UCSD-AML1 (cell line): ENCODE measurements at regions not wholly inside any gene's neighbourhood (a gene's known extent, or its start where the extent isn't known, plus 50 kb on each side); places are given as distances from the start of the nearest gene placed in this dataset.

Source experiments
- DNase-seq: peaks from one replicate; lab custom pipeline; 2025; ENCODE audit not compliant: unreplicated experiment; lab: John Stamatoyannopoulos, UW

DNA sequence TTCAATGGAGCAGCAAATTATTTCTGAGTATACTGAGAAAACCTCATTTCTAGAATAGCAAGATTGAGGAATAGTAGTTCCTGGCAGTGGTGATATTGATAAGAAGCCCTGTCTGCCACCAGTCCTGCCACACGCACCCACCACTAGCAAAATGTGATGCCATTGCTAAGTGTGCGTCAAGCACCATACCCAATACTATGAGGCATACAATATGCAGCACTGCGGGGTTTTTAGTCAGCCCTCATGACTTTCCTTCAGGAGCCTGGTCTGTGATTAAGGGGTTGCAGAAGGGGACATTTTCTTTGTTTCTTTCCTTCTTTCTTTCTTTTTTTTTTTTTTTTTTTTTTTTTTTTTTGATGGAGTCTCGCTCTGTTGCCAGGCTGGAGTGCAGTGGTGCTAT, 128.7 kb upstream of the USP38 start:
- no peak for DNase-seq

DNA sequence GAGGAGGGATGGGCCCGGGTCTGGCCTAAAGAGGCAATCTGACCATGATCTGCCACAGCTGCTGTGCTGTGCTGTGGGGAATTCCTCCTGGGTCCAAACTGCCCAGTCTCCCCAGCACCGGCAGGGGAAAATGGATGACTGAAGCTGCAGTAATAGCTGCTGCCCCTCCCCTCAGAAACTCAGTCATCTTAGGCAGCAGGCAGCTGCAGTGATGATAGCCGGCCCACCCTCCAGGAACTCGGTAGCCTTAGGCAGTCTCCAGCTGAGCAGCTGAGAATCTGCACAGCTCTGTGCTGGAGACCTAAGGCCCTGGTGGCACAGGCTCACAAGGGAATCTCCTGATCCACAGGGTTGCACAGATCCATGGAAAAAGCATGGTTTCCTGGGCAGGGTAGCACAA, 113.4 kb upstream of the USP38 start:
- no peak for DNase-seq

DNA sequence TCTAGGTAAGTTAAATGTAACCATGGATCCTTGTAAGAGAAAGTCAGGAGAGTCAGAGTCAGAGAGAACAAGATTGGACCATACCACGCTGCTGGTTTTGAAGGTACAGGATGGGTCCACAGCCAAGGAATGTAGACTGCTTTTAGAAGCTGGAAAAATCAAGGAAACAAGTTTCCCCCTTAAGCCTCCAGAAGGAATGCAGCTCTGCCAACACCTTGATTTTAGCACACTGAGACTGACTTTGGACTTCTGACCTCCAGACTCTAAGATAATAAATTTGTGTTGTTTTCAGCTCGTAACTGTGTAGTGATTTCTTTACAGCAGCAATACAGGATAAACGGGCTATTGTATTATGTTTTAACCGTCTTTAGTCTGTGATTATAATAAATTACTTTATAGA, 108.0 kb upstream of the USP38 start:
- no peak for DNase-seq

DNA sequence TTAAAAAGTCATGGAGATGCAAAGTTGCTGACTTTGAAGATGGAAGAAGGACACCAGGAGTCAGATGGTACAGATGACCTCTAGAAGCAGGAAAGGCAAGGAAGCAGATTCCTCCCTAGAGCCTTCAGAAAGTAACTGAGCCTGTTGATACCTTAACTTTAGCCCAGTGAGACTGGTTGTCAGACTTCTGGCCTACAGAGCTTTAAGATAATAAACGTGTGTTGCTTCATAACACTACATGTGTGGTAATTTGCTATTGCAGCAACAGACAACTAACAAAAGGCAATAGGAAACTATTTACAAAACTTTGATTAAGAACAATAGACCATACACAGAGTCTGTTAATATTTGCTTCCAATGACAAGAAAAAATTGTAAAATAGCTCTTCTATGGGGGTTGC, 102.0 kb upstream of the USP38 start:
- no peak for DNase-seq

DNA sequence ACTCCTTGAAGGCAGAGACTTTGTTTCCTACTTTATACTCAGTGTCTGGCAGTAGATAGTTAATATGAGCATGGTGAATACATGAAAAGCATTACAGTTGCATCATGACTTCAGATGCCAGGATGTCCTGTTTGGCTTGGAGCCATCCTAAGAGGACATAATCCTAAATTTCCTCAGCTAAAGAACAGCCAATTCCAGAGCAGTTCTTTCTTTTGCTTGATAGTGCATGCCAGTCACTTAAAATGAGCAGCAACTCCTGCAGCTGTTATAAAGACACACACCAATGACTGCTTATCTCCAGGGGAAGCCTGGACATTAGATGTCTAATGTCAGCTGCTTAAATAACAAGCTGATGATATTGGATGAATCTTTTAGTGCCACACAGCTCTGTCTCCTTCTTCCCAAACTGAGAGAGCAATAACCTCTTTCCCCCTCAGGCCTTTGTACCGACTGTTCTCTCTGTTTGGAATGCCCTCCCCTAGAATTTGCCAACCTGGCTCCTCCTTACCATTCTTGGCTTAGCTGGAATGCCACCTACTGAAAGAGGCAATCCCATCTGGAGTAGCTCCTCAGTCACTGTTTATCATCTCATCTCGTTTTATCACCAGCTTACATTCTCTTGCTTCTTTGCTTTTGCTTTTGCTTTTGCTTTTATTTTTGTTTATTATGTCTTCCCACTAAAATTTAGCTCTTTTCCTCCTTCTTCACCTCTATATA, 100.8 kb upstream of the USP38 start:
- DNase-seq: no peak

DNA sequence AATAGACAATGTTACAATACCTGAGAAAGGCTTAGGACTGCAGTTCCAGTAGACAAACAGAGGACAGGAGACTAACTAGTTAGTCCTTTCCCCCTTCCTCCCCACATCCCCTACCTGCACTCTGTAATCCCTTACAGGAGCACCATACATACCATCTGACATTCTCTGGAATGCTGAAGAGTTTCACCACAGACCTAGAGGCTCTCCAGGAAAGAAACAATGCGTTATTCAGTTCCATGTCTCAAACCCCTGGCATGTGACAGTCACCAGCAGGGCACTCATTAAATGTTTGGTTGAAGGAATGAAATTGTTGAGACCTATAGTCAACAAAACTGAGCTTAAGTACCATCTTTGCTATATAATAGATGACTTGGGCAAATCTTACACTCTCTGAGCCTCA, 100.2 kb upstream of the USP38 start:
- no peak for DNase-seq

DNA sequence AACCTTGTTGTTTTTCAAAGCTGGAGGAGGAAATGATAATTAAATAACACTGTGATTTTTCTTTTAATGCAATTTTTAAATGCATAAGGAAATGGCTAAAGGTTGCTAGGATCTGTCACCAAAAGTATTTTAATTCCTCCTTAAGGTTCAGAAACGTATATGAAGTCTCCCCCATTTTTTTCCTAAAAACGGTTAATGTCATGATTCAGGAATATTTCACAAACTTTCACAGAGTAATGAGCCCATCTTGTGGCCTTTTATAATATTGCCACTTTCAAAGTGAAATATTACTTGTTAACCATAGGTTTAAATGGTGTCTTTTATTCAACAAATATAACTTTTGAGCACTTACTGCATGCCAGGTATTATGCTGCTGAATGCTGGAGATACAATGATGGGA, 99.5 kb upstream of the USP38 start:
- no peak for DNase-seq

DNA sequence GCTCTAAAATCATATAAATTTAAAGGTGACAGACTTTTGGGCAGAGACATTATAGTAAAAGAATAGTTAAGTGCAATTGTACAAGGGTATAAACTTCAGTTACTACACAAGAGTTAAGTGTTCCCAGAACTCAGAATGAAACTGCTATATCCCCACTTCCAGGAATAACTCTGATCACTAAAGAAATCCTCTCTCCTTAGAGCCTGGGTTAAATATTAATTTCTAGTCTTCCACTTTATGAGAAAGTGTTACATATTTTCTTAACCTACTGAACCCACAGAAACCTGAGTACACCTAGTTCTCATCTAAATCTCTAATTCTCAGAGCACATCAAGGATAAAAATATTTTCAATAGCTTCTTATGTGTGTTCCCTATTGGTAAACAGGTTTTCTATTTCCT, 99.1 kb upstream of the USP38 start:
- DNase-seq: no peak

DNA sequence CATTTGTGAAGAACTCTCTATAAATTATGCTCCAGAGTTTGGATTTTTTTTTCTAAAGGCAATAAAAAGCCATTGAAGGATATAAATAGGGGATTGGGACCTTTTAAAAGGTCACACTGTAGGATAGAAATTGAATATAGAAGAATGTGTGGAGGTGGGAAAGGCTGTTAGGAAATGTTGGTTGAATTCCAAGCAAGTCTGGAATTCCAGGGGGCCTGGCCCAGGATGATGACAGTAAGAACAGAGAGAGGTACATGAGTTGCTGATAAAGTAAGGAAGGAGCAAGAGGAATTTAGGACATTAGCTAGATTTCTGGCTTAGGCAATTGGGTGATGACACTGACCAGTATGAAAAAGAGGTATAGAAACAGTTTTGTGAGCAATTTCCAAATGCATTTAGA, 95.4 kb upstream of the USP38 start:
- DNase-seq: no peak

DNA sequence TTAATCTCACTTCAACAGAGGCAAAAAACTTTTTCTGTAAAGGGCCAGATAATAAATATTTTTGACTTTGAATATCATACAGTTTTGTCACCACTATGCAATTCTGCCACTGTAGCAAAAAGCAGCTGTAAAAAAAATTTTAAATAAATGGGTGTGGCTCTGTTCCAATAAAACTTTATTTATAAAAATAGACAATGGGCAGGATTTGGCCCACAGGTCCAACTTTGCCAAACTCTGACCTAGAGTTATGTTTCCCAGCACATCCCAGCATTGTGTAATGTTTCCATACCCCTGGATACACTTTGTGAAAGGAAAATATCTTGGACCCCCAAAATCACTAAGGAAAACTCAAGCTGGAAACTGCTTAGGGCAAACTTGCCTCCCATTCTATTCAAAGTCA, 94.9 kb upstream of the USP38 start:
- no peak for DNase-seq

DNA sequence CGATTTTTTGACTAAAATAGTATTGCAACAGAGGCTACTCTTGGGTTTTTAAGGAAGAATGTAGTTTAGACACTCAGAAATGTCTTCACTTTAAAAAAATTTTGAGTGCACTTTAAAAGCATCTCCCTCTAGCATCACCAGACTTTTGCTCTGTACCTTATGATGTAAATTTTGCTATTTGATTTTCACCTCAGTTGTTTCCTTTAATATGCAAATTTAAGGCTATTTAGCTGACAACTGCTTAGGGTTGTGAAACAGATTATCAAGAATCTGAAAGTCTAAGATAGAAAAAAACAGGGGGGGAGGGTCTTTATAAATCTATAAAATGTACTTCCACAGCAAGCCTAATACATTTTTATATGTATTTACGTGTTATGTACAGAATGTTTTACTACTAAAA, 92.9 kb upstream of the USP38 start:
- DNase-seq: no peak

DNA sequence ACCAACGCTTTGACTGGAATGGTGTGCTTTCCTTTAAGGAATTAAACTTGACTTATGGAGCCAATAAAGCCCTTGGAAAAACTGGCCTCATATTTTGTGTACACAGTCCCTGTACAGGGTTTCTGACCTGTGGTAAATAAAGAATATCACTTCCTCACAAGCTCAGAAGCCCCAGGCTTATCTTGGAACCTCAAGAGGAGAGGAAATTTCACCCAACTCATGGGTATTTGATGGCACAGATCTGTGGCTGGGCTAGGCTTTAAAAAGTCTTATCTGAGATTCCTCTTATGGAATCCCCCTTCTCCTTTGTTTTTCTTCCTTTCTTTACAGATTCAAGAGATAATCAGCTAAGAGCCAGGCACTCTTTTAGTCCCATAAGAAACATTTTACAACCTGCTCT, 89.3 kb upstream of the USP38 start:
- DNase-seq: no peak

DNA sequence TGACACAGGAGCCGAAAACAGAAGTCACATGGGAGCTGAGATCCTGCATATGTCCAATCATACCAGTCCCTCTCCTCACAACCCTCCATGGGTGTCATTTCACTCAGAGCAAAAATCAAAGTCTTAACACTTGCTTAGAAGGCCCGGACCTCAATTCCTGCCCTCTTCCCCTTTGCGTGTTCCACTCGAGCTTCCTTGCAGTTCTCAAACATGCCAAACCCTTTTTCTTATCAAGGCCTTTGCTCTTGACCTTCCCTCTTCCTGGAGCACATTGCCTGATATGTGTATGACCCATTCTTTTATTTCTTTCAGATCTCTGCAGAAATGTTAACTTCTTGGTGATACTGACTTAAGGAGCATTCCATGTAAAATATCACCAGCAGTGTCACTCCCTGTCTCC, 87.0 kb upstream of the USP38 start:
- DNase-seq: no peak

DNA sequence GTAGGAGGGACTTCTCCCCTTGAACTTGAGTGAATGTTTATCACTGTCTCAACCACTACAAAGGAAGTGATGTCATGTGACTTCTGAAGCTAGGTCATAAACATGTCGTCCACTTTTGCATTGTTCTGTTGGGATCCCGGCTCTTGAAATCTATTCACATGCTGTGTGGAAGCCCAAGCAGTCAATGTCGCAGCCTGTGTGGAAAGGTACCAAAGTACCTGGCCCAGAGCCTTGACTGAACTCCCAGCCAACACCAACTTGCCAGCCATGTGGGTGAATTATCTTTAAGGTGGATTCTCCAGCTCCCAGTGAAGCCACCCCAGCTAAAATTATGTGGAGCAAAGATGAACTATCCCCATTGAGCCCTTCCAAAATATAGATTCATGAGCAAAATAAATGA, 85.0 kb upstream of the USP38 start:
- no peak for DNase-seq

DNA sequence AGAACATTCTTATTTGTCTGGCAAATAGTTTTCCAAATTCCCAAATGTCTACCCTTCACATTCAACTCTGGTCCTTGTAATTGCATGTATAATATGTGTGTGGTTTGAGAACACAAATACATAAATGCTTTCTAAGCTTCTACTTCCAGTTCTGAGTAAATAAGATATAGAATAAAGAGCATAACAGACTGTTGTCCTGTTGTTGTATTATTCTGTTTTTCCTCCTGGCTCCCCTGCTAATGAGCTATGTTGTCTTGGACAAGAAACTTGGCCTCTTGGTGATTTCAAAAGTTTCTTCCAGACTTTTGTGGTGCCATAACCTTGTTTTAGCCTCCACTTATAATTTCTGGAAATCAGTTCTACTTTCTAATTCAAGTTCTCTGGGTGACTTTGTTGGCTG, 75.3 kb upstream of the USP38 start:
- no peak for DNase-seq

DNA sequence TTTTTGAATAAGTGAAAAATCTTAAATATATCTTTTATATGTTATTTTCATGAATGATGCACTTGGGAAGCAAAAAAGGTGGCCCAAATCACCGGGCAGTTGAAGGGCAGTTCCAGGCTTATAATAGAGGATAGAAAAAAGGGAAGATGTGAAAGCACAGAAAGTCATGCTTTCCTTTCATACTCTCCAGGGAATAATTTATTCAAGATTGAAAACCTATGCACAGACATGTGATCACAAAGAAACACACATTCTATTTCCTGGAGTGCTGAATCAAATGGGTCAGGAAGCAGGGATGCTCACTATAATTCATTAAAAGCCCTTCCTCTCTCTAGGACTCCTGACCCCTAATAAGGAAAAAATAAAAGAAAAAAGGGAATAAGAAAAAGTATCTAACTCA, 66.1 kb upstream of the USP38 start:
- no peak for DNase-seq

DNA sequence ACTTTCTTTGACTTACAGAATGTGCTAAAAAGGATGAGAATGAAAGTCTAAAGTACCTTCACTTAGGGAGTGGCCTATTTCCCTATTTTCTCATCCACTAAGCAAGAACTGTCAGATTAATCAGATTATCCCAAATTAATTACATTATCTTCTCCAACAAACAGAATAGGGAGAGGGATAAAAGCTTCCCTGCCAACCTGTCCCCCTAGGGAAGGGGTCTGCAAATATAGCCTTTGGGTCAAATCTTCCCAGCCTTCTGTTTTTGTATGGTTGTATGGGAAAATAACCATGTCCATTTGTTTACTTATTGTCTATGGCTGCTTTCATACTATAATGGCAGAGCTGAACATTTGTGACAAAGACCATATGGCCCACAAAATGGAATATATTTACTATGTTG, 57.1 kb upstream of the USP38 start:
- no peak for DNase-seq

DNA sequence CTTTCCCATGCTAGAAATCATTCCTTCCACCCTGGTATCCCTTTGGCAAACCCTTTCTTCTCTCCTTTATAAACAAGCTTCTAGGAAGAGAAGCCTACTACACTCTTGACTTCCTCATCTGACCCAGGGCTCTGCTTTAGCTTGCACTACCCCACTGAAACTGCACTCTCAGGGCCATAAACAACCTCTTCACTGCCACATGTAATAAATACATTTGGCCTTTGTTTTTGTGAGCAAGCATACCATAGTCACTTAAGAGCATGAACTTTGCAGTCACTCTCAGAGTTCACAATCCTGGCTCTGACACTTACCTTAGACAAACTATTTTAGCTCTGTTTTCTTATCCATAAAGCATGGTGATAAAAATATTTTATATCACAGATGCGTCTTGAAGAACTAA, 50.7 kb upstream of the USP38 start:
- no peak for DNase-seq
